Activated naive CD8-positive, alpha-beta T cell treated with anti-CD3 and anti-CD28 coated beads, Interleukin-2, amount 50 U/mL, for 24 hours (primary cell): ENCODE measurements at regions not wholly inside any gene's neighbourhood (a gene's known extent, or its start where the extent isn't known, plus 50 kb on each side); places are given as distances from the start of the nearest gene placed in this dataset.
"Not testable (repeated sequence)": the region's sequence is repeated elsewhere in the genome, so short reads cannot be mapped to it uniquely, and the experiment has no call there.

Experiments
- ATAC-seq: fragments of 150-1000 bp; cut with Tn5 transposase; one replicate; pipeline ENCODE4 v1.10.0; 2021
- DNase-seq: peaks from one replicate; pipeline ENCODE4 v3.0.0; 2021
- H3K27ac Mint-ChIP-seq: one replicate; pipeline ENCODE4 v1.8.0; 2021; ENCODE audit warnings: mild to moderate bottlenecking, mixed read lengths
- H3K27me3 Mint-ChIP-seq: one replicate; pipeline ENCODE4 v1.8.0; 2021; ENCODE audit warnings: mixed read lengths
- H3K36me3 Mint-ChIP-seq: one replicate; pipeline ENCODE4 v1.8.0; 2021; ENCODE audit warnings: low read depth, mixed read lengths
- H3K4me1 Mint-ChIP-seq: one replicate; pipeline ENCODE4 v1.8.0; 2021; ENCODE audit warnings: mixed read lengths
- H3K4me3 Mint-ChIP-seq: one replicate; pipeline ENCODE4 v1.8.0; 2021; ENCODE audit warnings: mild to moderate bottlenecking, moderate library complexity, mixed read lengths
- H3K9me3 Mint-ChIP-seq: one replicate; pipeline ENCODE4 v1.8.0; 2021; ENCODE audit warnings: mixed read lengths

GRCh38 chr4:158122501-158122900 is 50.3 kb downstream of the GASK1B start:
- Mint-ChIP-seq H3K4me3 (no peak overlapping the region), H3K4me1 (no peaks in the 10 kb centered on the region), H3K27me3 (no peaks in the 10 kb centered on the region), H3K27ac (no peak overlapping the region), H3K9me3 (no peaks in the 10 kb centered on the region), H3K36me3 (no peaks in the 10 kb centered on the region)
- DNase-seq: no peak
- ATAC-seq: no peak

- H3K9me3 Mint-ChIP-seq: no peaks in the 10 kb centered on the region
- DNase-seq: no peak
- no peak for ATAC-seq
- no peaks in the 10 kb centered on the region for H3K36me3 Mint-ChIP-seq
- H3K4me1 Mint-ChIP-seq: no peaks in the 10 kb centered on the region
- no peaks in the 10 kb centered on the region for H3K27me3 Mint-ChIP-seq
- no peak overlapping the region for H3K27ac Mint-ChIP-seq
- H3K4me3 Mint-ChIP-seq: no peak overlapping the region
Measured at GRCh38 chr4:158121161-158121579, 51.7 kb downstream of the GASK1B start.

- not testable (repeated sequence) for ATAC-seq, H3K36me3 Mint-ChIP-seq
Measured at GRCh38 chr4:158120645-158121151, 52.1 kb downstream of the GASK1B start.

GRCh38 chr4:158112611-158113010 is 60.2 kb downstream of the GASK1B start:
- ATAC-seq: no peak
- Mint-ChIP-seq H3K27ac (no peak overlapping the region), H3K27me3 (no peaks in the 10 kb centered on the region), H3K4me3 (no peak overlapping the region), H3K4me1 (no peaks in the 10 kb centered on the region), H3K9me3 (peaks cover 4% of the 10 kb centered on the region), H3K36me3 (no peaks in the 10 kb centered on the region)
- no peak for DNase-seq

More at GRCh38 chr4:158120645-158121151, 52.1 kb downstream of the GASK1B start:
- H3K9me3 Mint-ChIP-seq, H3K4me1 Mint-ChIP-seq, H3K4me3 Mint-ChIP-seq, DNase-seq, H3K27ac Mint-ChIP-seq, H3K27me3 Mint-ChIP-seq: not testable (repeated sequence)

GRCh38 chr4:158111241-158111640 is 61.6 kb downstream of the GASK1B start:
- no peaks in the 10 kb centered on the region for H3K36me3 Mint-ChIP-seq
- H3K27ac Mint-ChIP-seq: no peak overlapping the region
- ATAC-seq (no peak), DNase-seq (no peak)
- no peak overlapping the region for H3K4me3 Mint-ChIP-seq
- no peaks in the 10 kb centered on the region for H3K27me3 Mint-ChIP-seq
- H3K4me1 Mint-ChIP-seq: no peaks in the 10 kb centered on the region
- peaks cover 4% of the 10 kb centered on the region for H3K9me3 Mint-ChIP-seq

- ATAC-seq: no peak
- Mint-ChIP-seq H3K4me3 (no peak overlapping the region), H3K27me3 (no peaks in the 10 kb centered on the region), H3K27ac (no peak overlapping the region), H3K36me3 (no peaks in the 10 kb centered on the region), H3K4me1 (no peaks in the 10 kb centered on the region), H3K9me3 (no peaks in the 10 kb centered on the region)
- no peak for DNase-seq
Measured at GRCh38 chr4:158102904-158103303, 69.9 kb downstream of the GASK1B start.

GRCh38 chr4:158099686-158100085 is 73.1 kb downstream of the GASK1B start:
- no peaks in the 10 kb centered on the region for H3K27me3 Mint-ChIP-seq
- ATAC-seq (no peak), DNase-seq (no peak)
- no peak overlapping the region for H3K27ac Mint-ChIP-seq
- H3K4me3 Mint-ChIP-seq: no peak overlapping the region
- H3K4me1 Mint-ChIP-seq: no peaks in the 10 kb centered on the region
- peaks cover 5% of the 10 kb centered on the region for H3K9me3 Mint-ChIP-seq
- H3K36me3 Mint-ChIP-seq: no peaks in the 10 kb centered on the region

- Mint-ChIP-seq H3K4me1 (no peaks in the 10 kb centered on the region), H3K4me3 (no peak overlapping the region)
Measured at GRCh38 chr4:158098802-158099201, 74.0 kb downstream of the GASK1B start.

GRCh38 chr4:158094413-158095134 is 78.3 kb downstream of the GASK1B start:
- DNase-seq (no peak), ATAC-seq (no peak)
- H3K4me3 Mint-ChIP-seq: no peak overlapping the region
- H3K27me3 Mint-ChIP-seq: no peaks in the 10 kb centered on the region
- no peaks in the 10 kb centered on the region for H3K4me1 Mint-ChIP-seq
- H3K9me3 Mint-ChIP-seq: peaks cover 5% of the 10 kb centered on the region
- H3K36me3 Mint-ChIP-seq: no peaks in the 10 kb centered on the region
- H3K27ac Mint-ChIP-seq: no peak overlapping the region

More at GRCh38 chr4:158098802-158099201, 74.0 kb downstream of the GASK1B start:
- DNase-seq: no peak
- Mint-ChIP-seq H3K27ac (no peak overlapping the region), H3K27me3 (no peaks in the 10 kb centered on the region), H3K36me3 (no peaks in the 10 kb centered on the region), H3K9me3 (peaks cover 5% of the 10 kb centered on the region)
- no peak for ATAC-seq

GRCh38 chr4:158090323-158090722 is 82.5 kb downstream of the GASK1B start:
- ATAC-seq (no peak), DNase-seq (no peak)
- H3K4me1 Mint-ChIP-seq: no peaks in the 10 kb centered on the region
- no peak overlapping the region for H3K27ac Mint-ChIP-seq
- H3K36me3 Mint-ChIP-seq: no peaks in the 10 kb centered on the region
- no peaks in the 10 kb centered on the region for H3K27me3 Mint-ChIP-seq
- no peaks in the 10 kb centered on the region for H3K9me3 Mint-ChIP-seq
- no peak overlapping the region for H3K4me3 Mint-ChIP-seq

GRCh38 chr4:158089897-158090296 is 82.9 kb downstream of the GASK1B start:
- not testable (repeated sequence) for H3K9me3 Mint-ChIP-seq, ATAC-seq, H3K36me3 Mint-ChIP-seq, H3K4me1 Mint-ChIP-seq, H3K27me3 Mint-ChIP-seq, H3K4me3 Mint-ChIP-seq, H3K27ac Mint-ChIP-seq, DNase-seq

GRCh38 chr4:158080354-158080753 is 92.5 kb downstream of the GASK1B start:
- H3K27me3 Mint-ChIP-seq: no peaks in the 10 kb centered on the region
- H3K36me3 Mint-ChIP-seq: no peaks in the 10 kb centered on the region
- no peak for DNase-seq
- peaks cover 4% of the 10 kb centered on the region for H3K9me3 Mint-ChIP-seq
- no peak overlapping the region for H3K4me3 Mint-ChIP-seq
- ATAC-seq: no peak
- H3K4me1 Mint-ChIP-seq: no peaks in the 10 kb centered on the region
- H3K27ac Mint-ChIP-seq: no peak overlapping the region

- no peak for DNase-seq
- H3K27me3 Mint-ChIP-seq: no peaks in the 10 kb centered on the region
- no peak for ATAC-seq
- H3K27ac Mint-ChIP-seq: no peak overlapping the region
- H3K4me1 Mint-ChIP-seq: no peaks in the 10 kb centered on the region
- peaks cover 4% of the 10 kb centered on the region for H3K9me3 Mint-ChIP-seq
- no peak overlapping the region for H3K4me3 Mint-ChIP-seq
- H3K36me3 Mint-ChIP-seq: no peaks in the 10 kb centered on the region
Measured at GRCh38 chr4:158079661-158080060, 93.2 kb downstream of the GASK1B start.

GRCh38 chr4:158077835-158078234 is 95.0 kb downstream of the GASK1B start:
- no peak overlapping the region for H3K27ac Mint-ChIP-seq
- no peak overlapping the region for H3K4me3 Mint-ChIP-seq
- H3K4me1 Mint-ChIP-seq: no peaks in the 10 kb centered on the region
- no peak for ATAC-seq
- H3K9me3 Mint-ChIP-seq: peaks cover 4% of the 10 kb centered on the region
- H3K36me3 Mint-ChIP-seq: no peaks in the 10 kb centered on the region
- DNase-seq: no peak
- H3K27me3 Mint-ChIP-seq: no peaks in the 10 kb centered on the region

- Mint-ChIP-seq H3K27me3 (no peaks in the 10 kb centered on the region), H3K4me1 (no peaks in the 10 kb centered on the region), H3K36me3 (no peaks in the 10 kb centered on the region), H3K27ac (no peak overlapping the region), H3K4me3 (no peak overlapping the region), H3K9me3 (peaks cover 8% of the 10 kb centered on the region)
- DNase-seq: no peak
- no peak for ATAC-seq
Measured at GRCh38 chr4:158074851-158075250, 98.0 kb downstream of the GASK1B start.
